Naive thymus-derived CD8-positive, alpha-beta T cell (primary cell): ENCODE measurements at regions not wholly inside any gene's neighbourhood (a gene's known extent, or its start where the extent isn't known, plus 50 kb on each side); places are given as distances from the start of the nearest gene placed in this dataset.

Experiments used
- ATAC-seq, 2 donors: fragments of 150-1000 bp; cut with Tn5 transposase in 1 of 2; sonication (Bioruptor Pico), chemical (Tn5 transposase) in 1 of 2; 1 replicate in 1 of 2; 2 replicates in 1 of 2; pipeline ENCODE4 v1.10.0; 2021; ENCODE audit warnings: mild to moderate bottlenecking in 2 of 2, moderate library complexity in 2 of 2
- POLR2A ChIA-PET: fragments of 350-600 bp; sonication (Branson Sonifier 250); formaldehyde crosslinking; loops from one replicate; lab custom pipeline; 2021; ENCODE audit warnings: antibody characterized with exemption; lab: Charles Lee
- DNase-seq, 10 donors: peaks; one replicate each; pipeline versions ENCODE4 v3.0.0 to v3.0.0-alpha.2; 2020 to 2022
- H3K27ac Mint-ChIP-seq, 10 donors: one replicate each; pipeline ENCODE4 v1.8.0; 2020 to 2022; ENCODE audit warnings: mild to moderate bottlenecking in 10 of 10, mixed read lengths in 10 of 10, moderate library complexity in 4 of 10, inconsistent platforms in 1 of 10
- H3K27me3 Mint-ChIP-seq, 5 donors: one replicate each; pipeline ENCODE4 v1.8.0; 2021 to 2022; ENCODE audit warnings: mixed read lengths in 5 of 5
- H3K36me3 Mint-ChIP-seq, 3 donors: one replicate each; pipeline ENCODE4 v1.8.0; 2020 to 2022; ENCODE audit warnings: mixed read lengths in 3 of 3, mild to moderate bottlenecking in 2 of 3, inconsistent platforms in 1 of 3
- H3K4me1 Mint-ChIP-seq, 4 donors: one replicate each; pipeline ENCODE4 v1.8.0; 2021 to 2022; ENCODE audit warnings: mixed read lengths in 4 of 4
- H3K4me3 Mint-ChIP-seq, 10 donors: one replicate each; pipeline ENCODE4 v1.8.0; 2020 to 2022; ENCODE audit warnings: mild to moderate bottlenecking in 10 of 10, mixed read lengths in 10 of 10, moderate library complexity in 6 of 10, inconsistent platforms in 1 of 10
- H3K9me3 Mint-ChIP-seq, 9 donors: one replicate each; pipeline ENCODE4 v1.8.0; 2020 to 2022; ENCODE audit warnings: mixed read lengths in 9 of 9, mild to moderate bottlenecking in 3 of 9, inconsistent platforms in 1 of 9, moderate library complexity in 1 of 9

DNA sequence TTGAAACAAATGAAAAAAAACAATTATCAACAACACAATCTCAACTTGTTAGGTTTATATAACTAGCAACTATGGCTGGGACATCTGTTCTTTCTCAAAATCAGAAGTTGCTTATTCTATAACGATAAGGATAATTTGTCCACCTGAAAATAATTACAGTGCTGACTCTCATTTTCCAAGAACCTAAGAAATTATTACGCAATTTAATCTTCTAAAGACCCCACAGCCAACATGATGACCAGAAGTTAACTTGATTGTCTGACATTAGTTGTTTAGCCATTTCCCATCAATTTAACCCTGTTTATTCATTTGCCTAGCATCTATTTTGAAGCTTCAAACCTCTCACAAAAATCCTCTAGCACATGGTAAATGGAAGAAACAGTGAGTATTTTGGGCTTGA lies 293.8 kb downstream of the ELAVL2 start:
- DNase-seq (no peak), ATAC-seq (no peak)
- Mint-ChIP-seq H3K4me1 (peaks cover 0 to 2% (median 0%) of the 10 kb centered on the region in 4 donors), H3K9me3 (peaks cover 8 to 29% (median 17%) of the 10 kb centered on the region in 9 donors), H3K36me3 (peaks cover 0 to 7% (median 0%) of the 10 kb centered on the region in 3 donors), H3K4me3 (no peak overlapping the region), H3K27me3 (peaks cover 2 to 6% (median 4%) of the 10 kb centered on the region in 5 donors), H3K27ac (no peak overlapping the region)
- POLR2A ChIA-PET, result no interaction called here

DNA sequence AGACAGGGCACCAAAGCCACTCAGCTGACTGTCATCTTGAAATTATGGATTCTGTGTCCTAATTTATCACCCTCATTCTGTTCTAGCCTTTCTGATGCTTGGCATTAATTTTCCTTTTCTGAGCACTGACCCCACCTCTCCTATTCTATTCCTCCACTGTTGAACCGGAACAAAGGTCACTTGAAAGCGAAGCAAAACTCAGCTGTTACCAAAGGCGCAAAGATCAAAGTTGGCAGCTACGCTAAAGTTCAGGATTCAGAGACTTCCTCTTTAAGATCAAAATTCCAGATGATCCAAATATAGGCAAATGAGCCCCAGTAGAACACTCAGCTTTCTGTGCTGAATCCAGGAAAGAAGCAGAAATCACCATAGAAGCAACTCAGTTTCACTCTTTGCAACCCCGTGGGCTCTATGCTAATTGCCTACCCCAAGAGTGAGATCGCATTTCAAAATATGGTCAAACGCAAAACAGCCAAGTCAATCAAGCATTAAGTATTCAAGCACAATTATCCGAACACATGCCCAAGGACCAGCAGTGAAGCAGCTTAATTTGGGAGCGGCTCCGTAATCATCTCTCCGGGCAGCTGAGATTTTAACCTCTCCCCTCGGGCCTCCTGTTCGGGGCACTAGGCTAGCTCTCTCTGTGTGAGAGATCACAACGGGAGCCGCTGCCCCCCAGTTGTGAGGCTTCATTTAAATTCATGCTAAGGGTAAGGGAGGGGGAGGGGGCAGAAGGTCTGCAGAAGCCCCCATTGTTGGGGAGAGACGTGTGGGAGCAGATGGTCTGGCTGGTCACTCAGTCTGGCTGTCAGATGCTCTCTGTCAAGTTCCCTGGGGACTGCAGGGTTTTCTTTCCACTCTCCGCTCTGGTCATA lies 288.6 kb downstream of the ELAVL2 start:
- H3K27ac Mint-ChIP-seq, result peak overlapping the region in 1 of 10 donors; percentile 14

DNA sequence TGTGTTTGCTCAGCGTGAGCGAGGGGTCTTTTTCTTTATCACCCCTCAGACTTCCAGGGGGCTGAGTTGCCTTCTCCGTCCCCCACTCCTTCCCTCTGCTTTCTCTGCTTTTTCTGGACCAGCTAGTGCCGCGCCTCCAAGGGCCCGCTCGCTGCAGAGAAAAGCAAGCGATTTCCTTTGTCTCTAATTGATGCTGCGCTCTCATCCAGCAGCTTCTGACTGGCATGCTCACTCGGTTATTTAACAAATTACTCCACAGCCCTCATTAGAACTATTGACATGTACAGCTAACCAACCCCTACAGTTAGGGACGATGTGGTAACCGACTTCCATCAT lies 288.0 kb downstream of the ELAVL2 start:
- peaks cover 5 to 22% (median 7%) of the 10 kb centered on the region in 5 donors for H3K27me3 Mint-ChIP-seq
- H3K36me3 Mint-ChIP-seq, result no peaks in the 10 kb centered on the region
- peak overlapping the region in 6 of 10 donors; percentile 8 to 61 (median 42) for H3K4me3 Mint-ChIP-seq

More for the DNA sequence above, 288.6 kb downstream of the ELAVL2 start:
- POLR2A ChIA-PET, result no interaction called here
- H3K4me1 Mint-ChIP-seq, result peaks cover 0 to 7% (median 4%) of the 10 kb centered on the region in 4 donors
- no peak for DNase-seq
- H3K4me3 Mint-ChIP-seq, result peak overlapping the region in 7 of 10 donors; percentile 0 to 61 (median 42)
- peaks cover 0 to 15% (median 4%) of the 10 kb centered on the region in 9 donors for H3K9me3 Mint-ChIP-seq
- peaks cover 5 to 22% (median 7%) of the 10 kb centered on the region in 5 donors for H3K27me3 Mint-ChIP-seq
- ATAC-seq, result no peak
- H3K36me3 Mint-ChIP-seq, result no peaks in the 10 kb centered on the region

DNA sequence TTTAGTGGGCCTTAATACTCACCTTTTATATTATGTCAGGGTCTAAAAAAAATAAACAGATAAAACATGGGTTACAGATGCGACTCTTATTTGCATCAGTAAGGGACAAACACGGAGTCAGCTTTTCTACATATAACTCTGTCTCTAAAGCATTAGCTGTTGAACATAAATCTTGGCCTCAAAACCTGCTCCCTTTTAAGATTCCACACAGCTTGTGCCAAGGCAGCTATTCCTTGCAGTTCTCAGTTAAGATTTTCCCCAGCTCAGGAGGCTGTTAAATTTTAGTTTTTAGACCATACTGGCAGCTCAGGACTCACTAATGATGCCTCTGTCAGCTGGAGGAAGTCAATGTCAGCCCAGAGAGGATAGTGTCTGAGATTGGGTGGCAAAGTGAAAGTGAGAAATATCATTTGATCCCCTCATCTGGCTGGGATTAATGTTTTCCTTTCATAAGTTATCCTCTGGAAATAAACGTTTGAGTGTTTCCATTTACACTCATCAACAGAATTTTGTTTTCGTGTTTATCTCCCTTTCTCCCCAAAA lies 287.5 kb downstream of the ELAVL2 start:
- DNase-seq, result no peak

More for the DNA sequence above, 288.0 kb downstream of the ELAVL2 start:
- ATAC-seq (no peak), DNase-seq (no peak)
- no peak overlapping the region for H3K27ac Mint-ChIP-seq
- POLR2A ChIA-PET, result no interaction called here
- peaks cover 0 to 11% (median 5%) of the 10 kb centered on the region in 9 donors for H3K9me3 Mint-ChIP-seq
- peaks cover 0 to 7% (median 4%) of the 10 kb centered on the region in 4 donors for H3K4me1 Mint-ChIP-seq

DNA sequence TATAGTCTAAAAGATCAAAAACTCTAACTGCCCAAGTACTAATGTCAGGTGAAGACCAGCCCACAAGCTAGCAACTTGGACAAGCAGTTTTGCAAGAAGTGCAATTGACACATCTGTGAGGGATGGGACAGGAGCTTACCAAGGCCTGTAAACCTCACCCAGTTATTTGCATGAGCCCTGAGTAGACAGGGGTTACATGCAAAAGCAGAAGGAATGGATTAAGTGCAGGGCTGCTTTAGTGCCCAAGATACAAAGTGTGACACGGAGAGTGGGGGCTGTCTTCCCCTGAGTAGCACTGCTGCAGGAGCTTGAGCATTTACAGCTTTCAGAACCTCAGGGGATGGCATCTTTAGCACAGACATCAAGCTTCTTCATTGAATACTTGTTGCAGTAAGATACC lies 286.7 kb downstream of the ELAVL2 start:
- Mint-ChIP-seq H3K27me3 (peaks cover 5 to 22% (median 7%) of the 10 kb centered on the region in 5 donors), H3K4me1 (peaks cover 0 to 7% (median 4%) of the 10 kb centered on the region in 4 donors), H3K36me3 (no peaks in the 10 kb centered on the region), H3K4me3 (no peak overlapping the region), H3K9me3 (peaks cover 0 to 9% (median 5%) of the 10 kb centered on the region in 9 donors), H3K27ac (no peak overlapping the region)
- DNase-seq (no peak), ATAC-seq (no peak)
- POLR2A ChIA-PET, result no interaction called here

More for the DNA sequence above, 287.5 kb downstream of the ELAVL2 start:
- peaks cover 0 to 7% (median 4%) of the 10 kb centered on the region in 4 donors for H3K4me1 Mint-ChIP-seq
- H3K4me3 Mint-ChIP-seq, result peak overlapping the region in 2 of 10 donors; percentile 8 to 39
- no peak for ATAC-seq
- no peak overlapping the region for H3K27ac Mint-ChIP-seq
- H3K9me3 Mint-ChIP-seq, result peaks cover 0 to 9% (median 4%) of the 10 kb centered on the region in 9 donors
- POLR2A ChIA-PET, result no interaction called here
- no peaks in the 10 kb centered on the region for H3K36me3 Mint-ChIP-seq
- peaks cover 5 to 22% (median 7%) of the 10 kb centered on the region in 5 donors for H3K27me3 Mint-ChIP-seq

- peaks cover 5 to 19% (median 6%) of the 10 kb centered on the region in 5 donors for H3K27me3 Mint-ChIP-seq
- no peak overlapping the region for H3K4me3 Mint-ChIP-seq
- H3K9me3 Mint-ChIP-seq, result peaks cover 2 to 23% (median 14%) of the 10 kb centered on the region in 9 donors
- H3K4me1 Mint-ChIP-seq, result peaks cover 0 to 7% (median 4%) of the 10 kb centered on the region in 4 donors
- no peaks in the 10 kb centered on the region for H3K36me3 Mint-ChIP-seq
- no peak for DNase-seq
- ATAC-seq, result no peak
- H3K27ac Mint-ChIP-seq, result no peak overlapping the region
- POLR2A ChIA-PET, result no interaction called here
Observed at GRCh38 chr9:23541976-23542375, 284.1 kb downstream of the ELAVL2 start.

- POLR2A ChIA-PET, result no interaction called here
- Mint-ChIP-seq H3K27me3 (peaks cover 1 to 14% (median 2%) of the 10 kb centered on the region in 5 donors), H3K36me3 (no peaks in the 10 kb centered on the region), H3K4me1 (peaks cover 0 to 7% (median 2%) of the 10 kb centered on the region in 4 donors), H3K27ac (no peak overlapping the region), H3K9me3 (peaks cover 2 to 25% (median 15%) of the 10 kb centered on the region in 9 donors), H3K4me3 (no peak overlapping the region)
- DNase-seq, result no peak
- ATAC-seq, result no peak
Observed at GRCh38 chr9:23542438-23542837, 283.6 kb downstream of the ELAVL2 start.

DNA sequence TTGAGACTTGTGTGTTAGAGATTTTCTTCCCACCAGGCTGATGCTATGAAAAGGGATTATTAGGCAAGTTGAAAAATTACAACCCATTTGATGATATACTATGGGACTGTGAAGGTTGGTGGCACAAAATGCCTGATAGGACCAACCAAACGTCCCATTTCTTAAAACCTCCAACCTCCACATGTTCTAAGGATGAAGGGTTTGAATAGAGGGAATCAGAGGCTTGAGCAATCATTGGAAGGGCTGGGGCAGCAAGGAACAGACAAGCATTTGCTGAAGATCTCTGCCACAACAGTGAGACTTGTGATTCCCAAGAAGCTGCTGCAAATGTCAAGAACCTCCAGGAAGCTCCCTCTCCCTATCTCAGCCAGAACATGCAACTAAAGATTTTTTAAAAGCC lies 283.1 kb downstream of the ELAVL2 start:
- ATAC-seq (no peak), DNase-seq (no peak)
- no peak overlapping the region for H3K4me3 Mint-ChIP-seq
- POLR2A ChIA-PET, result no interaction called here
- H3K27ac Mint-ChIP-seq, result no peak overlapping the region
- peaks cover 0 to 10% (median 1%) of the 10 kb centered on the region in 5 donors for H3K27me3 Mint-ChIP-seq
- H3K9me3 Mint-ChIP-seq, result peaks cover 2 to 29% (median 17%) of the 10 kb centered on the region in 9 donors
- no peaks in the 10 kb centered on the region for H3K36me3 Mint-ChIP-seq
- peaks cover 0 to 5% (median under 1%) of the 10 kb centered on the region in 4 donors for H3K4me1 Mint-ChIP-seq

DNA sequence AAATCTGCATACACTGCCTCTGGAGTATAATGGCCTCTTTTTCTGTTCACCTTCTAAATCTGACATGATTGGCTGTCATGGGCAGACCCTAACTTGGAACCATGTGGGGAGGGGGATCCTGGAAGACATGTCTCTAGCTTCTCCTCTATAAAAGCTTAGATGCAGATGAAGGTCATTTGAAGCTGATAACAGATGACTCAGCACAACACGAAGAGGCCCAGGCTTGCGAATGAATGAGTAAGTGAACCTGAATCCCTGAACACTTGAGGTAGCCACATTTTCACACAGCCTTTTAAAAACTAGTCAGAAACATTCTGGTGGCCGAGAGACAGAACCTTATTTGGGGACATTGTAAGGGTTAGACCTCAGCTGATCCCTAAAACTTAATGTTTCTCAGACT lies 282.6 kb downstream of the ELAVL2 start:
- Mint-ChIP-seq H3K9me3 (peaks cover 2 to 31% (median 17%) of the 10 kb centered on the region in 9 donors), H3K27ac (no peak overlapping the region)

GRCh38 chr9:23545728-23546127 lies 280.3 kb downstream of the ELAVL2 start:
- DNase-seq, result no peak
- H3K27me3 Mint-ChIP-seq, result no peaks in the 10 kb centered on the region
- no peaks in the 10 kb centered on the region for H3K36me3 Mint-ChIP-seq
- no peak overlapping the region for H3K4me3 Mint-ChIP-seq
- ATAC-seq, result no peak
- peaks cover 2 to 42% (median 15%) of the 10 kb centered on the region in 9 donors for H3K9me3 Mint-ChIP-seq
- H3K4me1 Mint-ChIP-seq, result no peaks in the 10 kb centered on the region
- no peak overlapping the region for H3K27ac Mint-ChIP-seq
- POLR2A ChIA-PET, result no interaction called here

More for the DNA sequence above, 282.6 kb downstream of the ELAVL2 start:
- ATAC-seq, result no peak
- H3K36me3 Mint-ChIP-seq, result no peaks in the 10 kb centered on the region
- POLR2A ChIA-PET, result no interaction called here
- H3K4me3 Mint-ChIP-seq, result no peak overlapping the region
- H3K27me3 Mint-ChIP-seq, result peaks cover 0 to 5% (median 0%) of the 10 kb centered on the region in 5 donors
- H3K4me1 Mint-ChIP-seq, result peaks cover 0 to under 1% (median 0%) of the 10 kb centered on the region in 4 donors
- no peak for DNase-seq

DNA sequence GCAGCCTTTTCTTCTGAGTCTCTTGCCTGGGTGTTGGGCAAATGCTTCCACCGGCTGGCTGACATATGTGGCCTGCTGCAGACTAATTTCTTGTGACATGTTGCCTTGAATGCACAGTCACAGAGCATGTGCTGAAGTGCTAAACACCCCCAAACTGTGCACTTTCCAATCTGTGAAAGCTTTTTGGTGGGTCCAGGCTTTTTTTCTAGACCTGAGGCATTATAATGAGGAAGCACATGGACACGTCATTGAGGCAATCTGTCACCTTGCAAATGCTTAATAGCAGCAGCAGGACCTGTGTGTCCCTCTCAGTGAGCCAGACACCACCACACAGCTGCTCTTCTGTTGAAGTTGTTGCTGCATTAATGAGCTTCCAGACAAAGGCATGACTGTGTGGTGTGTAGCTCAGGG lies 274.7 kb downstream of the ELAVL2 start:
- Mint-ChIP-seq H3K27me3 (peaks cover 0 to 2% (median 0%) of the 10 kb centered on the region in 5 donors), H3K36me3 (no peaks in the 10 kb centered on the region), H3K4me1 (no peaks in the 10 kb centered on the region), H3K4me3 (no peak overlapping the region), H3K27ac (no peak overlapping the region), H3K9me3 (peaks cover 0 to 30% (median 9%) of the 10 kb centered on the region in 9 donors)
- POLR2A ChIA-PET, result no interaction called here
- DNase-seq (no peak), ATAC-seq (no peak)

- H3K9me3 Mint-ChIP-seq, result peaks cover 1 to 30% (median 7%) of the 10 kb centered on the region in 9 donors
- peaks cover 0 to 8% (median 4%) of the 10 kb centered on the region in 5 donors for H3K27me3 Mint-ChIP-seq
- POLR2A ChIA-PET, result no interaction called here
- no peak overlapping the region for H3K27ac Mint-ChIP-seq
- no peak for ATAC-seq
- no peak overlapping the region for H3K4me3 Mint-ChIP-seq
- no peaks in the 10 kb centered on the region for H3K4me1 Mint-ChIP-seq
- no peak for DNase-seq
- H3K36me3 Mint-ChIP-seq, result peaks cover 0 to 5% (median 0%) of the 10 kb centered on the region in 3 donors
Observed at GRCh38 chr9:23551929-23552707, 273.9 kb downstream of the ELAVL2 start.
